GM12892 (cell line): ENCODE measurements at regions not wholly inside any gene's neighbourhood (a gene's known extent, or its start where the extent isn't known, plus 50 kb on each side); places are given as distances from the start of the nearest gene placed in this dataset.

ENCODE experiments used
- POLR2A ChIP-seq: IDR thresholded peaks from 2 replicates; pipeline ENCODE4 v1.6.1; 2011; ENCODE audit warnings: low read depth, low read length, control low read depth
- POLR2AphosphoS5 ChIP-seq: IDR thresholded peaks from 2 replicates; pipeline ENCODE4 v1.6.1; 2011; ENCODE audit warnings: low read depth, low read length, control low read depth
- TAF1 ChIP-seq: IDR thresholded peaks from 2 replicates; pipeline ENCODE4 v1.6.1; 2011; ENCODE audit warnings: low read depth, mild to moderate bottlenecking, control low read depth, low read length, borderline replicate concordance

- TF ChIP-seq POLR2AphosphoS5 (no peak), POLR2A (no peak), TAF1 (no peak)
Observed at GRCh38 chr18:66078925-66079800, 328.4 kb downstream of the CDH7 start.
